ENCODE measurements at regions not wholly inside any gene's neighbourhood (a gene's known extent, or its start where the extent isn't known, plus 50 kb on each side); places are given as distances from the start of the nearest gene placed in this dataset.

GRCh38 chr2:45193581-45193980 is 184.3 kb upstream of the SIX2 start:
- TF ChIP-seq ELF4 (IDR thresholded peaks at IDR 0.05), result no peak
- TF ChIP-seq SP1 (IDR thresholded peaks at IDR 0.05), result no peak
- no peak for TF ChIP-seq FOXM1 (IDR thresholded peaks at IDR 0.05; ENCODE audit: borderline replicate concordance)
